Loucy (cell line): ENCODE measurements at regions not wholly inside any gene's neighbourhood (a gene's known extent, or its start where the extent isn't known, plus 50 kb on each side); places are given as distances from the start of the nearest gene placed in this dataset.
"Not testable (repeated sequence)": the region's sequence is repeated elsewhere in the genome, so short reads cannot be mapped to it uniquely, and the experiment has no call there.

Experiments
- CTCF ChIP-seq: fragments of 200-600 bp; sonication (generic); conservative IDR thresholded peaks from 2 replicates; pipeline ENCODE4 v1.5.1; 2014; ENCODE audit warnings: mild to moderate bottlenecking, antibody characterized with exemption, low read length
- EZH2phosphoT487 ChIP-seq: fragments of 200-600 bp; IDR thresholded peaks from 2 replicates; pipeline ENCODE4 v1.6.1; 2018; ENCODE audit warnings: antibody characterized with exemption, mild to moderate bottlenecking, moderate library complexity, borderline replicate concordance

- not testable (repeated sequence) for TF ChIP-seq CTCF, EZH2phosphoT487
Measured at GRCh38 chr5:148895441-148895840, 69.0 kb downstream of the ADRB2 start.
